Bronchial epithelial cell (primary cell): ENCODE measurements at regions not wholly inside any gene's neighbourhood (a gene's known extent, or its start where the extent isn't known, plus 50 kb on each side); places are given as distances from the start of the nearest gene placed in this dataset.
A peak's percentile ranks its signal among the peaks of the same experiment; 100 is the strongest.
"Not testable (repeated sequence)": the region's sequence is repeated elsewhere in the genome, so short reads cannot be mapped to it uniquely, and the experiment has no call there.

Experiments
- DNase-seq: peaks from one replicate; pipeline ENCODE4 v3.0.0-alpha.2; 2010; ENCODE audit warnings: low read depth
- FAIRE-seq: peaks from 2 replicates; lab custom pipeline; 2011; peaks lifted over from hg19 to GRCh38; lab: Jason Lieb, UNC
- H3K27me3 ChIP-seq: 2 replicates; pipeline ENCODE4 v1.5.1; 2011; ENCODE audit warnings: low read length; ENCODE audit not compliant: control insufficient read depth, insufficient read depth
- H3K36me3 ChIP-seq: 2 replicates; pipeline ENCODE4 v1.5.1; 2011; ENCODE audit warnings: low read length; ENCODE audit not compliant: control insufficient read depth, insufficient read depth
- H3K4me3 ChIP-seq: 2 replicates; pipeline ENCODE4 v1.5.1; 2011; ENCODE audit warnings: mild to moderate bottlenecking, low read depth, low read length, control low read depth
- TF ChIP-seq, protein P1 (sequence below): IDR thresholded peaks from 2 replicates; pipeline ENCODE4 v1.5.1; 2011; ENCODE audit warnings: mild to moderate bottlenecking, moderate library complexity, low read length, control low read depth, inconsistent platforms; ENCODE audit not compliant: insufficient read depth, severe bottlenecking

DNA sequence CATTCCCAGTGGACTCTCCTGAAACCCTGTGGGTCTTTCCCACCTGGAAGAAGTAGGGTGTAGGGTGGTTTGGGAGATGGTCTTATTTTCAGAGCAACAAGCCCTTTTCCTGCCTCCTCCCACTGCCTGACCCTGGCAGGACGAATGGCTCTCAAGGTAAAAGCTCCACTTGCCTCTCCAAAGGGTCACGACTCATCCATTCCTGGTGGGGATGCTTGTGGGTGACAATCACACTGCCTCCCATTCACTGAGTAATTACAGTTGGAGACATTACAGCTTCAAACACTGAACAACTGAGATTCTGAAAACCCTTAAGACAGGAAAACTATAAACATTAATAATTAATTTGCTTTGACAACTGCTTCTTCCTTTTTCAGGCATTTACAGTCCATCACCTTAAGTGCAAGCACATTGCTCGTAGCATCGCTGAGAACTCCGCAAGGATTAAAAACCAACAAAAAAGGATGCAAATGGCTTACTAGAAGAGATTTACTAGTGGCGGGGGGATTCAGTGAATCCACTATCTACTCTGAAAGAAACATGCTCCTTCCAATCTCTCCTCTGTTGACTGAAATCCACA, 199.6 kb upstream of the IRS2 start:
- Histone ChIP-seq H3K27me3 (no peaks in the 10 kb centered on the region), H3K4me3 (no peak overlapping the region), H3K36me3 (no peaks in the 10 kb centered on the region)
- TF ChIP-seq, protein P1, sequence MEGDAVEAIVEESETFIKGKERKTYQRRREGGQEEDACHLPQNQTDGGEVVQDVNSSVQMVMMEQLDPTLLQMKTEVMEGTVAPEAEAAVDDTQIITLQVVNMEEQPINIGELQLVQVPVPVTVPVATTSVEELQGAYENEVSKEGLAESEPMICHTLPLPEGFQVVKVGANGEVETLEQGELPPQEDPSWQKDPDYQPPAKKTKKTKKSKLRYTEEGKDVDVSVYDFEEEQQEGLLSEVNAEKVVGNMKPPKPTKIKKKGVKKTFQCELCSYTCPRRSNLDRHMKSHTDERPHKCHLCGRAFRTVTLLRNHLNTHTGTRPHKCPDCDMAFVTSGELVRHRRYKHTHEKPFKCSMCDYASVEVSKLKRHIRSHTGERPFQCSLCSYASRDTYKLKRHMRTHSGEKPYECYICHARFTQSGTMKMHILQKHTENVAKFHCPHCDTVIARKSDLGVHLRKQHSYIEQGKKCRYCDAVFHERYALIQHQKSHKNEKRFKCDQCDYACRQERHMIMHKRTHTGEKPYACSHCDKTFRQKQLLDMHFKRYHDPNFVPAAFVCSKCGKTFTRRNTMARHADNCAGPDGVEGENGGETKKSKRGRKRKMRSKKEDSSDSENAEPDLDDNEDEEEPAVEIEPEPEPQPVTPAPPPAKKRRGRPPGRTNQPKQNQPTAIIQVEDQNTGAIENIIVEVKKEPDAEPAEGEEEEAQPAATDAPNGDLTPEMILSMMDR: no peak
- DNase-seq (peak; percentile 11), FAIRE-seq (no peak)

DNA sequence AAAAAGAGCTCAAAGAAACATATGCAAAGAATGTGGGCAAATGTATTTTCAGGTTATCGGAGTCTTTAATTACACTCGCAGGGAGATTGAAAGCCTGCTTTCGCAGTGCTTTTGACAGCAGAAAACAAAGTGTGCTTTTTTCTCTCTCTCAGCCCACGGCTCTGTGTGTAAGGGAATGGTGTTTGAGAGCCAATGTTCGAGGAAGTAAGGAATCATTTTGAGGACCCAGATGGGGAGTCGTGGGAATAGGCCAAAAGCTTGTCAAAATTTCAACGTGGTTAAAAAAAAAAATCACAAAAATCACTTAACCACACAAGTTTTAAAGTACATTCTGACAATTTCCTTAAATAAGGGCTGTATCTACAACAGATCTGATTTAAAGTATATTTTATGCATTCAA, 197.1 kb upstream of the IRS2 start:
- no peaks in the 10 kb centered on the region for H3K27me3 ChIP-seq
- no peak for FAIRE-seq
- TF ChIP-seq, protein P1: no peak

DNA sequence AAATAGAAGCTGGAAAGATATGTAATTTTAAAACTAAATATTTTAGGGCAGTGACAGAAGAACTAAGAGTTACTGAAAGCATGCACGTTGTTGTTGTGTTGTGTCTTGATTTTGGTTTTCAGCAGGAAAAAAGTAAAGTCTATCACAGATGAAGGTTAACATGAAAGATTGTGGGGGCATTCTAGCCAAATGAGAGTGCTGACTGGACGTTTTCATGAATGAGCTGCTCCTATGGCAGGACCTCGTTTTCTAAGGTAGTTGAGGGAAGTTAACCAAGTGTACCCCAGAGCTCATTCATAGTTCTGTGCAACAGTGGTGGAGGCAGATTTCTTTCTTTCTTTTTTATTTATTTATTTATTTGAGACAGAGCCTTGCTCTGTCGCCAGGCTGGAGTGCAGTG, 194.6 kb upstream of the IRS2 start:
- H3K36me3 ChIP-seq: no peaks in the 10 kb centered on the region
- no peak overlapping the region for H3K4me3 ChIP-seq
- FAIRE-seq (no peak), DNase-seq (no peak)
- TF ChIP-seq, protein P1: no peak
- no peaks in the 10 kb centered on the region for H3K27me3 ChIP-seq

More for the DNA sequence above, 197.1 kb upstream of the IRS2 start:
- Histone ChIP-seq H3K4me3 (no peak overlapping the region), H3K36me3 (no peaks in the 10 kb centered on the region)
- no peak for DNase-seq

DNA sequence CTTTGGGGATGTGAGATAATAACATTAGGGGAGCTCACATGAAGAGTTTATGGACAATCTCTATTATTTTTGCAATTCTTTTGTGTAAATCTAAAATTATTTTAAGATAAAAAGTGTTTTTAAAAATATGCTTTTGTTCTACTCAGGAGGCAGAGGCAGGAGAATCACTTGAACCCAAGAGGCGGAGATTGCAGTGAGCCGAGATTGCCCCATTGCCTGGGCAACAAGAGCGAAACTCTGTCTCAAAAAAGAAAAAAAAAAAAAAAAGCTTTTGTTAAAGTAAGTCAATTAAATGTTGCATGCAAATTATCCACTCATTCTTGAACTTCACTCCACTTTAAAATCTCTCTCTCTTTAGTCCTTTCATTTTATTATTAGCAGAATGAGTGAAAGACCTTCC, 193.3 kb upstream of the IRS2 start:
- not testable (repeated sequence) for FAIRE-seq, DNase-seq, H3K36me3 ChIP-seq, H3K27me3 ChIP-seq, H3K4me3 ChIP-seq

DNA sequence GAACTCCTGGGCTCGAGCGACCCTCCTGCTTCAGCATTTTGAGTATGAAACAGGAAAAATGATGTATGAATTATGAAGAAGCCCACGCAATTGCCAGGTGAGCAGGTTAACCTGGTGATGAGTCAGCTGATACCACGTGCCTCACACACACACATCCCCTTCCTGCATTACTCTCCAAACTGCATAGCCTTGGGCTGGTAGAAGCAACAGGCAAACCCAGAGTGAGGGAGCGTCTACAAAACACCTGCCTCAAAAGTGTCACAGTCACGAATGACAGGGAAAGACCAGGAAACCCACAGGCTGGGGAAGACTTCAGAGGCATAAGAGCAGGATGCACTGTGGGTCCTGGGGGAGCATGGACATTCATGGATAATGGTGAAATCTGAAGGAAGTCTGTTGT, 192.8 kb upstream of the IRS2 start:
- FAIRE-seq (no peak), DNase-seq (peak; percentile 84)
- TF ChIP-seq, protein P1: no peak

DNA sequence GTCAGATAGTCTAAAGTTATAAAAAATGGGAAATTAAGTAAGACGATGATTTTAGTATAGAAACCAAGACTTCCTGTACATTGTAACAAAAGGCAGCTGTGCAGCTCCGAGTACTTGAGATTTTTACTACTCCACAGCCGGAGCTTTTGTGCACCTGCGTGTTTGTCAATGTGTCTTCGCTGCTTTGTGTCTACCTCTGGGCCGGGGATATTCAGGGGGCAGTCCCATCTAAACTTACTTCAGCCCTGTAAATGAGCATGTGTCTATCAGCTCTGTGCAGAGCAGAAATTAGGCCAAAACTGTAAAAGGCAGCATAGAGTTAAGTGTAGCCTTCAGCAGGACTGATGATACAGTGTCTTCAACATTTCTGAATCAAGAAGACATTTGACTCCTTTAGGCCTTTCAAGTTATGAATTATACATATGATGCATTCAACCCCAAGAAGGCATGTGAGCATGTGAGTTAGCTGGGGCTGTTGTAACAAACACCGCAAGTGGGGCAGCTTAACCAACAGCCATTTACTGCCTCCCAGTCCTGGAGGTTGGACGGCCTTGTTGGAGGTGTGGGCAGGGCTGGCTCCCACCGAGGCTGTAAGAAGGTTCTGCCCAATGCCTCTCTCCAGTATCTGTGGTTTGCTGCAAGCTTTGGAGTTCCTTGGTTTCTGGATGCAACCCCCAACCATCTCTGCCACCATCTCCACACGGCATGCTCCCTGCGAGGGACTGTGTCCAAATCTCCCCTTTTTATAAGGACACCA, 191.0 kb upstream of the IRS2 start:
- TF ChIP-seq, protein P1: no peak

More for the DNA sequence above, 192.8 kb upstream of the IRS2 start:
- H3K27me3 ChIP-seq: no peaks in the 10 kb centered on the region
- no peaks in the 10 kb centered on the region for H3K36me3 ChIP-seq
- no peak overlapping the region for H3K4me3 ChIP-seq

More for the DNA sequence above, 191.0 kb upstream of the IRS2 start:
- DNase-seq (no peak), FAIRE-seq (no peak)
- Histone ChIP-seq H3K4me3 (no peak overlapping the region), H3K36me3 (no peaks in the 10 kb centered on the region), H3K27me3 (no peaks in the 10 kb centered on the region)
